ENCODE measurements at regions not wholly inside any gene's neighbourhood (a gene's known extent, or its start where the extent isn't known, plus 50 kb on each side); places are given as distances from the start of the nearest gene placed in this dataset.

DNA sequence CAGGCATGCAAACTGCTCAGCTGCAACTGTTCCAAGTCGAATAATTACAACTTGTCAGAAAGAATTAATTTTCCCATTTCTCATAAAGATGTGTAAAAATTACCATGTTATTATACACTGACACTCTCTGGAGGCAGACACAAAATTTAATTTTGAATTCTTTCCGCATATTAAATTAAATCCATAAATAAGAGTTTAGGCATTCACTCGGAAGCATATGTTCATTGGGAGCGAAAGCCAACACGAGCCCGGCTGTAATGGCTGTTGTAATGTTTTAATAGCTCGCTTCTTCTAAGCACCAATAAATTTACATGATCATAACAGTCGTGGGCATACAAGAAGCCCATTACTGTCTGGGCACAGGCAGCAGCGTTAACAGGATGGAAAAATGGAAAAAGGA is 189.6 kb upstream of the SOX5 start:
- no peak overlapping the region for H3K4me2 ChIP-seq (ENCODE audit: unreplicated experiment)
- TF ChIP-seq EZH2phosphoT487 (IDR thresholded peaks at IDR 0.05; ENCODE audit: insufficient read depth, low read depth) (no peak), EZH2 (IDR thresholded peaks at IDR 0.05; ENCODE audit: insufficient read depth, poor library complexity, severe bottlenecking) (no peak)
- no peak for DNase-seq
- 14 to 16% methylated on average over 9 of the region's 9 CpGs for WGBS, 2 experiments (ENCODE audit: low coverage in 1 of 2, low lambda C conversion rate in 2 of 2, missing lambda C conversion rate in 2 of 2)
- no peaks in the 10 kb centered on the region for H3K79me2 ChIP-seq (ENCODE audit: insufficient read depth)
- H3F3A ChIP-seq (ENCODE audit: insufficient read depth): no peaks in the 10 kb centered on the region
- in situ Hi-C loops (cut with MboI): no loop called here
- no peaks in the 10 kb centered on the region for H3K36me3 ChIP-seq (ENCODE audit: low read depth)
- no peaks in the 10 kb centered on the region for H3K9me2 ChIP-seq (ENCODE audit: insufficient read depth)
- H3K4me1 ChIP-seq (ENCODE audit: insufficient read depth): no peaks in the 10 kb centered on the region
- H2AFZ ChIP-seq: no peak overlapping the region
- H3K27ac ChIP-seq: no peak overlapping the region
- H3K9ac ChIP-seq: no peak overlapping the region
- no peak overlapping the region for H3K4me3 ChIP-seq
- no peaks in the 10 kb centered on the region for H3K27me3 ChIP-seq (replicated peaks; ENCODE audit: insufficient read depth)
- no peaks in the 10 kb centered on the region for H4K20me1 ChIP-seq (ENCODE audit: insufficient read depth)
- H3K9me3 ChIP-seq (ENCODE audit: low read depth): no peaks in the 10 kb centered on the region

DNA sequence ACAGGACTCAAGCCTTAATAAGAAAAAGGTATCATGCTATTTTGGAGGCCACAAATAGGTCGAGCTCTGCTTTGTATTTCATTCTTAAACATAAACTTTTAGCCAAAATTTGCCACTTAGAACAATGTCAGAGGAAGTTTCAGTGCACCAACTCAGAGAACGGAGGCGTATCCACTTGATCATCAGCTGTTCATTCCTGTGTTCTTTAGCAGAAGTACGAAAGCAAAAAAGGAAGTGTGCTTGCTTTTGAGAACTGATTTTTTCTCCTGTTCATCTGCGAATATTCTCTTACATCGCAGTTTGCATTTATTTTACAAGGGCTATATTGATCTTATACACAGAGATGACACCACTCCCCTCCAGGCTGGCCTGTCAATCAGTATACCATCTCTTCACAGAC is 188.6 kb upstream of the SOX5 start:
- no peak overlapping the region for H3K9ac ChIP-seq
- no peaks in the 10 kb centered on the region for H3K79me2 ChIP-seq (ENCODE audit: insufficient read depth)
- H3K4me2 ChIP-seq (ENCODE audit: unreplicated experiment): no peak overlapping the region
- H3K4me1 ChIP-seq (ENCODE audit: insufficient read depth): no peaks in the 10 kb centered on the region
- H3K9me3 ChIP-seq (ENCODE audit: low read depth): no peaks in the 10 kb centered on the region
- no peak overlapping the region for H3K4me3 ChIP-seq
- no peaks in the 10 kb centered on the region for H4K20me1 ChIP-seq (ENCODE audit: insufficient read depth)
- DNase-seq: no peak
- no peaks in the 10 kb centered on the region for H3F3A ChIP-seq (ENCODE audit: insufficient read depth)
- 52 to 58% methylated on average over 6 of the region's 6 CpGs for WGBS, 2 experiments (ENCODE audit: low coverage in 1 of 2, low lambda C conversion rate in 2 of 2, missing lambda C conversion rate in 2 of 2)
- in situ Hi-C loops (cut with MboI): no loop called here
- no peak overlapping the region for H2AFZ ChIP-seq
- TF ChIP-seq EZH2 (IDR thresholded peaks at IDR 0.05; ENCODE audit: insufficient read depth, poor library complexity, severe bottlenecking) (no peak), EZH2phosphoT487 (IDR thresholded peaks at IDR 0.05; ENCODE audit: insufficient read depth, low read depth) (no peak)
- no peaks in the 10 kb centered on the region for H3K9me2 ChIP-seq (ENCODE audit: insufficient read depth)
- no peak overlapping the region for H3K27ac ChIP-seq
- no peaks in the 10 kb centered on the region for H3K36me3 ChIP-seq (ENCODE audit: low read depth)
- H3K27me3 ChIP-seq (replicated peaks; ENCODE audit: insufficient read depth): no peaks in the 10 kb centered on the region

DNA sequence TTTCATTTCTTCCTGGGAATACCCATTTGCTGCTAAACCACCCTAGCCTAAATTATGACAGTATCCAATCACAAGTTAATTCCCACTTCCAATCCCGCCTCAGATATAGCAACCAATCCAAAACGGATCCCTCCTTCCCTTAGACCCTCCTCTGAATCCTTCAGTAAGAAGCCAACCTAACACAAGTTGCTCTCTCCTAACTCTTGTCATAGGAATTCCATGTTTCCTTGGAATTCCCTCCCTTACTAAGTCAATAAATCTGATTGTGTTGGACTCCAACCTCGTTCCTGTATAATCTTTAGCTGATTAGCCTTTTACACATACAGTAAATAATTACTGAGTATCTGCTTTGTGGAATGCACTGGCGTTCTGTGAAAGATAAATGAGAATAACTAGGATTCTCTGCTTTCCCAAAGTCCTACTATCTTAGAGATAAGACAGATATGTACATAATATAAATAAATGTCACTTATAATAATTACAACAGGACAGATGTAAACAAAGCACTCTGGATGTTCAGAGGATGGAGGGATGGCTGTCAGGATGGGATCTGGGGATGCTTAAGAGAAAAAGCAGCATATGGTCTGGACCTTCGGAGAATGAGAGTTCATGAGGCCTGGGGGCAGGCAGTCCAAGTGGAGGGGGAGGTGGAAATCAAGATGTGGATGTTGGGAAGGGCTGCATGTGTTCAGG is 185.8 kb upstream of the SOX5 start:
- WGBS, 2 experiments (ENCODE audit: low coverage in 1 of 2, low lambda C conversion rate in 2 of 2, missing lambda C conversion rate in 2 of 2): 10 to 12% methylated on average over 5 of the region's 5 CpGs
- no peak overlapping the region for H3K4me3 ChIP-seq
- no peak for DNase-seq
- H3K4me1 ChIP-seq (ENCODE audit: insufficient read depth): no peaks in the 10 kb centered on the region
- TF ChIP-seq EZH2 (IDR thresholded peaks at IDR 0.05; ENCODE audit: insufficient read depth, poor library complexity, severe bottlenecking) (no peak), EZH2phosphoT487 (IDR thresholded peaks at IDR 0.05; ENCODE audit: insufficient read depth, low read depth) (no peak)
- H3K9me2 ChIP-seq (ENCODE audit: insufficient read depth): no peaks in the 10 kb centered on the region
- H3K27me3 ChIP-seq (replicated peaks; ENCODE audit: insufficient read depth): no peaks in the 10 kb centered on the region
- H3F3A ChIP-seq (ENCODE audit: insufficient read depth): no peaks in the 10 kb centered on the region
- in situ Hi-C loops (cut with MboI): no loop called here
- H3K9me3 ChIP-seq (ENCODE audit: low read depth): no peaks in the 10 kb centered on the region
- H3K4me2 ChIP-seq (ENCODE audit: unreplicated experiment): no peak overlapping the region
- H3K36me3 ChIP-seq (ENCODE audit: low read depth): no peaks in the 10 kb centered on the region
- no peak overlapping the region for H2AFZ ChIP-seq
- no peaks in the 10 kb centered on the region for H3K79me2 ChIP-seq (ENCODE audit: insufficient read depth)
- H4K20me1 ChIP-seq (ENCODE audit: insufficient read depth): no peaks in the 10 kb centered on the region
- no peak overlapping the region for H3K27ac ChIP-seq
- H3K9ac ChIP-seq: no peak overlapping the region

DNA sequence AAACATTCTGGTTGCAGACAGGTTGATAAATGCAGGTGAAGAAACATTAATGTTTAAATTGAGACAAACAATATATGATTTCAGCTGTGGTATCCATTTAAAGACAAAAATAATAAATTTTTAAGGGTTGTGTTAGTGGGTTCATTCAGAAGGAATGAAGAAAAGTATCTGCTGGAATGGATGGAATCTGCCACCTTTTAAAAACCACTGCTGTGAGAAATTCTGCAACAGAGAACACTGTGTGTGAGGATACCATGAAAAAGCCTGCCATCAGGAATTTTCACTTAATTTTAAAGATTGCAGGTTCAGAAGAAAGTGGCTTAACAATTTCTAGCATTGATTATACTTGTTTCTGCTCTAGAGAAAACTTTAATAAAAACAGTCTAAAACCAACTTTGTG is 184.6 kb upstream of the SOX5 start:
- Histone ChIP-seq H3F3A (ENCODE audit: insufficient read depth) (no peaks in the 10 kb centered on the region), H2AFZ (no peak overlapping the region), H3K27me3 (replicated peaks; ENCODE audit: insufficient read depth) (no peaks in the 10 kb centered on the region), H4K20me1 (ENCODE audit: insufficient read depth) (no peaks in the 10 kb centered on the region), H3K4me3 (no peak overlapping the region), H3K79me2 (ENCODE audit: insufficient read depth) (no peaks in the 10 kb centered on the region), H3K27ac (no peak overlapping the region), H3K9me3 (ENCODE audit: low read depth) (no peaks in the 10 kb centered on the region), H3K4me1 (ENCODE audit: insufficient read depth) (no peaks in the 10 kb centered on the region), H3K9ac (no peak overlapping the region), H3K4me2 (ENCODE audit: unreplicated experiment) (no peak overlapping the region), H3K36me3 (ENCODE audit: low read depth) (no peaks in the 10 kb centered on the region), H3K9me2 (ENCODE audit: insufficient read depth) (no peaks in the 10 kb centered on the region)
- no peak for DNase-seq
- in situ Hi-C loops (cut with MboI): no loop called here
- TF ChIP-seq EZH2phosphoT487 (IDR thresholded peaks at IDR 0.05; ENCODE audit: insufficient read depth, low read depth) (no peak), EZH2 (IDR thresholded peaks at IDR 0.05; ENCODE audit: insufficient read depth, poor library complexity, severe bottlenecking) (no peak)

DNA sequence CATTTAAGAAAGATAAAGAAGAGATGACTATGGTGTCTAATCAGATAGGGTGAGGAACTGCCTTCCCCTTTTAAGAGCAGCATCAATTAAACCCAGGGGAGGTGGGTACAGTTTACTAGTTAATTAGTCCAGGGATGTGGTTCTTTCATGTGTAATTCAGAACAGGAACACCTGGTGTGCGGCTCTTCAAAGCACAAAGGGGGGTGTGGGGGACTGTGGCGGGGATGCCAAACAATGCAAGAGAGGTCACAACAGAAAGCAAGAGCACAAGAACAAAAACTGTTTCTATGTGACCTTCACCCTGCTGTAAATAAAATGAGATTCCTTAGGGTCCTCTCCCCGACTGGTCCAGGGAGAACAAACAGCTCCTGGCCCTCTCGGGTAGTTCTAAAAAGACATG is 183.9 kb upstream of the SOX5 start:
- in situ Hi-C loops (cut with MboI): no loop called here
- Histone ChIP-seq H4K20me1 (ENCODE audit: insufficient read depth) (no peaks in the 10 kb centered on the region), H3K36me3 (ENCODE audit: low read depth) (no peaks in the 10 kb centered on the region), H3K9me3 (ENCODE audit: low read depth) (no peaks in the 10 kb centered on the region), H3K4me3 (no peak overlapping the region), H3K27me3 (replicated peaks; ENCODE audit: insufficient read depth) (no peaks in the 10 kb centered on the region), H3K9ac (no peak overlapping the region), H3F3A (ENCODE audit: insufficient read depth) (no peaks in the 10 kb centered on the region), H3K79me2 (ENCODE audit: insufficient read depth) (no peaks in the 10 kb centered on the region), H3K4me1 (ENCODE audit: insufficient read depth) (no peaks in the 10 kb centered on the region), H3K9me2 (ENCODE audit: insufficient read depth) (no peaks in the 10 kb centered on the region), H3K27ac (no peak overlapping the region), H2AFZ (no peak overlapping the region), H3K4me2 (ENCODE audit: unreplicated experiment) (no peak overlapping the region)
- TF ChIP-seq EZH2 (IDR thresholded peaks at IDR 0.05; ENCODE audit: insufficient read depth, poor library complexity, severe bottlenecking): no peak
- no peak for DNase-seq
- WGBS, 2 experiments (ENCODE audit: low coverage in 1 of 2, low lambda C conversion rate in 2 of 2, missing lambda C conversion rate in 2 of 2): 12 to 21% methylated on average over 4 of the region's 4 CpGs
